Mesendoderm (in vitro differentiated cells): ENCODE measurements at regions not wholly inside any gene's neighbourhood (a gene's known extent, or its start where the extent isn't known, plus 50 kb on each side); places are given as distances from the start of the nearest gene placed in this dataset.

ENCODE experiments used
- DNase-seq: peaks from one replicate; pipeline ENCODE4 v3.0.0; 2013
- H2AK5ac ChIP-seq: 2 replicates; pipeline ENCODE4 v1.6.1; 2013; ENCODE audit warnings: low read length, inconsistent platforms
- H2BK120ac ChIP-seq: 2 replicates; pipeline ENCODE4 v1.6.1; 2013; ENCODE audit warnings: low read depth, mild to moderate bottlenecking, low read length, moderate library complexity, mixed read lengths
- H2BK15ac ChIP-seq: replicated peaks from 2 replicates; pipeline ENCODE4 v1.6.1; 2013; ENCODE audit warnings: low read depth, mild to moderate bottlenecking, moderate library complexity
- H2BK5ac ChIP-seq: 2 replicates; pipeline ENCODE4 v1.6.1; 2013; ENCODE audit warnings: low read length, inconsistent platforms
- H3K18ac ChIP-seq: 2 replicates; pipeline ENCODE4 v1.6.1; 2013; ENCODE audit warnings: mild to moderate bottlenecking, low read length, mixed read lengths
- H3K23ac ChIP-seq: one replicate; pipeline ENCODE4 v1.6.1; 2013; ENCODE audit warnings: low read length
- H3K27ac ChIP-seq: 2 replicates; pipeline ENCODE4 v1.5.1; 2013; ENCODE audit warnings: low read depth, mild to moderate bottlenecking, inconsistent platforms, low read length, moderate library complexity
- H3K27me3 ChIP-seq: 2 replicates; pipeline ENCODE4 v1.6.1; 2013; ENCODE audit warnings: low read length, control low read depth, mild to moderate bottlenecking, inconsistent platforms; ENCODE audit not compliant: insufficient read depth, poor library complexity
- H3K36me3 ChIP-seq: 2 replicates; pipeline ENCODE4 v1.6.1; 2013; ENCODE audit warnings: low read length, inconsistent platforms; ENCODE audit not compliant: control insufficient read depth, insufficient read depth
- H3K4ac ChIP-seq: one replicate; pipeline ENCODE4 v1.6.1; 2013; ENCODE audit warnings: low read depth, mild to moderate bottlenecking, low read length, moderate library complexity
- H3K4me1 ChIP-seq: 2 replicates; pipeline ENCODE4 v1.6.1; 2013; ENCODE audit warnings: low read depth, low read length, inconsistent platforms; ENCODE audit not compliant: control insufficient read depth
- H3K4me2 ChIP-seq: 2 replicates; pipeline ENCODE4 v1.6.1; 2013; ENCODE audit warnings: low read length
- H3K4me3 ChIP-seq: 2 replicates; pipeline ENCODE4 v1.5.1; 2013; ENCODE audit warnings: mild to moderate bottlenecking, low read length
- H3K56ac ChIP-seq: one replicate; pipeline ENCODE4 v1.6.1; 2013; ENCODE audit warnings: low read length
- H3K79me1 ChIP-seq: 2 replicates; pipeline ENCODE4 v1.6.1; 2013; ENCODE audit warnings: low read length, inconsistent platforms
- H3K79me2 ChIP-seq: 2 replicates; pipeline ENCODE4 v1.6.1; 2013; ENCODE audit warnings: mild to moderate bottlenecking, low read length; ENCODE audit not compliant: control insufficient read depth, insufficient read depth
- H3K9ac ChIP-seq: 2 replicates; pipeline ENCODE4 v1.6.1; 2013; ENCODE audit warnings: low read length, inconsistent platforms
- H4K5ac ChIP-seq: one replicate; pipeline ENCODE4 v1.6.1; 2013; ENCODE audit warnings: low read length
- H4K8ac ChIP-seq: one replicate; pipeline ENCODE4 v1.6.1; 2013; ENCODE audit warnings: low read depth, mild to moderate bottlenecking, control low read depth, low read length, moderate library complexity
- WGBS: extraction: QIAGEN DNeasy Blood & Tissue Kit; methylation state at CpG from one replicate; pipeline ENCODE4 v1.1.7; 2013; ENCODE audit warnings: low lambda C conversion rate, missing lambda C conversion rate; ENCODE audit not compliant: insufficient coverage; ENCODE audit errors: extremely low coverage; 5-methylcytosine and 5-hydroxymethylcytosine counted together

DNA sequence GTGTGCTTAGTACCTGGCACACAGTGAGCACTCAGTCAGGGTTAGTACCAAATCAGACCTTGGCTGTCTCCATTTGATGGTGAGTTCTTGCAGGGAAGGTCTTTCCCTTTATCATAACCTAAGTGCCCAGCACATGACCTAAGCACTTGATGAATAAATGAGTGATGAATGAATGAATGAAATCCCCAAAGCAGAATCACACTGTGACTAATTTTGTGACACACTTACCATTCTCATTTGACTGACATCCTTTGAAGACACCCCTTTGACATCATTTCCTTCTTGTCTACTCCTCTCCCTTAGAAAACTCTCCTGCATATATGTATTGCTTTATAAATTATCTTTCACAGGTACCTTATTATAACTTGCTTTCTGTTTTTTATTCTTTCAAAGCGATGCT, 130.2 kb upstream of the ELL2 start:
- Histone ChIP-seq H3K36me3 (no peaks in the 10 kb centered on the region), H2BK120ac (no peak overlapping the region), H2BK5ac (no peak overlapping the region), H3K4ac (no peak overlapping the region), H3K4me2 (no peak overlapping the region), H3K79me2 (no peaks in the 10 kb centered on the region), H3K4me1 (peaks cover 5% of the 10 kb centered on the region), H3K27ac (no peak overlapping the region), H3K18ac (no peak overlapping the region), H4K8ac (no peak overlapping the region), H2AK5ac (no peak overlapping the region), H3K56ac (no peak overlapping the region), H4K5ac (no peak overlapping the region), H3K23ac (no peak overlapping the region), H3K27me3 (no peaks in the 10 kb centered on the region), H3K79me1 (no peaks in the 10 kb centered on the region), H3K4me3 (no peak overlapping the region), H3K9ac (no peak overlapping the region), H2BK15ac (no peak overlapping the region)
- DNase-seq: no peak
- WGBS: no CpG with 5 or more reads among the region's 1 CpG

DNA sequence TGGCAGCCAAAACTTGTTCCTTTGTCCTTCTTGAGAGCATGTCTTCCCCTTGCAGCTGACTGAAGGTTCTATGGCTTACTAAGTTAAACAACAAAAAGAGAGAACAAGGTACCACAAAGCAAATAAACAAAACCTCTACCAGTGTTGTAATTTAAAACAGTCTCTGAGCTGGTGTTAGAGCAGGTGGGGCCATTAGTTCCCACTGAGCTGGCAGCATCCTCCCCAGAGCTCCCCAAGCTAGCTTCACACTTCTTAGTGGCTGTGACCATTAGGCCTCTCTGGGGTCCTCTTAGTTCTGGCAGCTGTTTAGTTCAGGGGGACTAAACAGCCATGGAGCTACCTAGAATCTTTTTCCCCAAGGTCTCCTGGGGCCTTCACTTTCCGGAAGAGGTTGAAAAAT, 128.6 kb upstream of the ELL2 start:
- no CpG with 5 or more reads among the region's 1 CpG for WGBS
- Histone ChIP-seq H3K9ac (no peak overlapping the region), H3K18ac (no peak overlapping the region), H3K56ac (no peak overlapping the region), H4K5ac (no peak overlapping the region), H3K27ac (no peak overlapping the region), H3K4me2 (no peak overlapping the region), H3K36me3 (no peaks in the 10 kb centered on the region), H3K27me3 (no peaks in the 10 kb centered on the region), H3K4me1 (peaks cover 5% of the 10 kb centered on the region), H2BK15ac (no peak overlapping the region), H3K4me3 (no peak overlapping the region), H4K8ac (no peak overlapping the region), H3K79me1 (no peaks in the 10 kb centered on the region), H3K79me2 (no peaks in the 10 kb centered on the region), H3K4ac (no peak overlapping the region), H2AK5ac (no peak overlapping the region), H2BK120ac (no peak overlapping the region), H2BK5ac (no peak overlapping the region), H3K23ac (no peak overlapping the region)
- DNase-seq: no peak

DNA sequence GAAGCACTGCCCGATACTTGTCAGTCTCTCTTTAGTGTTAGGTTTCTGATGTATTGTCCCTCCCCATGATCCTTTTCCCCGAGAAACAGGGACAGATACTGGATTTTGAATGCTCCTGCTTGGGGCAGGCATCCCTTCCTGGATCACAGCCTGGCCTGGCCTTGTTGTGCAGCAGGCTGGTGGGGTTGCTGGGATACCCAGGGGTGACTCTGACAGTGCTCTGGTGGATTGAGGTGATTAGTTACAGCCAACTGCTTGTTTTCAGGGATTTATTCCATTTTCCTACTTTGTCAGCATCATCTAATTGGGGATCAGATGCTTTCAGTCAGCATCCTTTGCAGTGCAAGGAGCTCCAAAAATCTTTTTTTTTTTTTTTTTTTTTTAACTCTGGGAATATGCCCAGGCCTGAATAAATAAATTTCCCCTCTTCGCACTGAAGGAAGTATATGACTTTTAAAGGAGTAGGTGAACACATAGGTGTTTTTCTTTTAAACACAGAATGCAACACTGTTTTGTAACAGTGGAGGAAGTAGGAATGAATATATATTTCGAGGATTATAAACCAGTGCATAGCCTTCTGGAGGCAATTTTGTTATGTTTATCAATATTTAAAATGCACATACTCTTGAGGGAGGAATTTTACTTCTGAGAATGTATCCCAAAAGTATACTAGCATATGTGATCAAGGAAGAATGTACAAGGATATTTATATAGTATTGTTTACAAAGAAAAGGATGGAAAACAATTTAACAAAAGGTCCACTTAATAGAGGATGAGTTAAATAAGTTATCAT, 127.3 kb upstream of the ELL2 start:
- H3K56ac ChIP-seq: no peak overlapping the region
- no peak overlapping the region for H3K18ac ChIP-seq
- no peak overlapping the region for H3K27ac ChIP-seq
- H4K8ac ChIP-seq: no peak overlapping the region
- H2AK5ac ChIP-seq: no peak overlapping the region
- no CpG with 5 or more reads among the region's 4 CpGs for WGBS
- peak overlapping the region; percentile 9 for H4K5ac ChIP-seq
- no peak overlapping the region for H3K23ac ChIP-seq
- no peaks in the 10 kb centered on the region for H3K79me1 ChIP-seq
- H3K36me3 ChIP-seq: no peaks in the 10 kb centered on the region
- no peaks in the 10 kb centered on the region for H3K27me3 ChIP-seq
- H2BK5ac ChIP-seq: no peak overlapping the region
- H3K79me2 ChIP-seq: no peaks in the 10 kb centered on the region
- peaks cover 8% of the 10 kb centered on the region for H3K4me1 ChIP-seq
- no peak overlapping the region for H3K4ac ChIP-seq
- H3K4me3 ChIP-seq: no peak overlapping the region
- no peak overlapping the region for H2BK120ac ChIP-seq
- no peak overlapping the region for H2BK15ac ChIP-seq
- no peak overlapping the region for H3K4me2 ChIP-seq
- H3K9ac ChIP-seq: no peak overlapping the region
- DNase-seq: no peak

DNA sequence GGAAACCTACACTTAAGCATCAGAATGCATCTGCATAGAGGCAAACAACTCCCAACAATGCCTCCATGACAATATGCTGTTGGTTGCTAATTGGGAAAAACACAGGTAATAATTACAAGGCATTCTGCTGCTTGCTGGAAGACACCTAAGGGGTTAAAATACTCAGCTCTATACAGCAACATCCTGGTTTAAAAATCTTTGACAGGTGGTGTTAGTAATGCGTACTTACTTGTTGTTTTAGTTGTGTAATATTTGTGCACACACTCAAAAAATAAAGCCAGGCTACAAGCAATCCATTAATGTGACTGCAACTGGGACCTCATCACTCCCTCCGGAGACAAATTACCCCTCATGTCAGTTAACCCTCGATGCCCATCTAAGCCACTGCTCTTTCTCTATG, 126.3 kb upstream of the ELL2 start:
- no peaks in the 10 kb centered on the region for H3K79me1 ChIP-seq
- no peak overlapping the region for H4K5ac ChIP-seq
- H3K4me3 ChIP-seq: no peak overlapping the region
- H3K4me2 ChIP-seq: no peak overlapping the region
- H2BK5ac ChIP-seq: no peak overlapping the region
- no peak overlapping the region for H4K8ac ChIP-seq
- H3K56ac ChIP-seq: no peak overlapping the region
- peaks cover 7% of the 10 kb centered on the region for H3K4me1 ChIP-seq
- H2BK15ac ChIP-seq: no peak overlapping the region
- no peak overlapping the region for H3K27ac ChIP-seq
- no CpG with 5 or more reads among the region's 3 CpGs for WGBS
- no peak overlapping the region for H2BK120ac ChIP-seq
- no peaks in the 10 kb centered on the region for H3K79me2 ChIP-seq
- no peaks in the 10 kb centered on the region for H3K27me3 ChIP-seq
- H3K23ac ChIP-seq: no peak overlapping the region
- no peak overlapping the region for H3K18ac ChIP-seq
- no peak overlapping the region for H3K4ac ChIP-seq
- H2AK5ac ChIP-seq: no peak overlapping the region
- H3K9ac ChIP-seq: no peak overlapping the region
- no peaks in the 10 kb centered on the region for H3K36me3 ChIP-seq
- DNase-seq: no peak

DNA sequence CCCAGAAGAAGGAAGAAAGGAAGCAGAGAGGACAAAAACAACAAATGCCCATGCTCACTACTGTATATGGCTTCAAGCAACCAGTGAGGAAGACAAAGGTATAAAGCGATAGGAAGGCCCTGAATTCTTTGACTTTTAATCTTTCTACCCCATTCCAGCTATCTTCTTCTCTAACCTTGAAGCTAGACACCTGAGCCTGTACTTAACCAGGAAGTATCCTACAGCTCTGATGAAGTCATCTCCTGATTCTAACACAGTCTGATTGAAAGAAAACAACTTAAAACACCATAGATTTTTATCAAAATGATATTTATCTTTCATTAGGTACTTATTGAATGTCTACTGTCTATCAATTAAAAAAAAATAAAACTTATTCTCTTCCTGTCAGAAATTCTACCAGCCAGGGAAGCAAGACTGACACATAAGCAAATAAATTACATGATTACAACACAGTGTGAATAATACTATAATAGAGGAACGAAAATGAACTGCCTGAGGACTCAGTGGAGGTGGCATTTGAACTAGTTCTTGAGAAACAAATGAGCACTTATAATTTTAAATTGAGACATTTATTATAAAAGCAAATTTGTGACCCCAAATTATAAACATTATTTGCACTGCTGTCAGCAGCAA, 123.3 kb upstream of the ELL2 start:
- H3K79me2 ChIP-seq: no peaks in the 10 kb centered on the region
- H3K9ac ChIP-seq: no peak overlapping the region
- H4K8ac ChIP-seq: no peak overlapping the region
- H2BK120ac ChIP-seq: no peak overlapping the region
- no peak overlapping the region for H3K27ac ChIP-seq
- H2AK5ac ChIP-seq: no peak overlapping the region
- no peaks in the 10 kb centered on the region for H3K36me3 ChIP-seq
- peak overlapping the region; percentile 90 for H2BK5ac ChIP-seq
- DNase-seq: no peak
- no peak overlapping the region for H3K4ac ChIP-seq
- H3K4me3 ChIP-seq: no peak overlapping the region
- no CpG with 5 or more reads among the region's 2 CpGs for WGBS
- H3K4me2 ChIP-seq: no peak overlapping the region
- no peak overlapping the region for H2BK15ac ChIP-seq
- H3K56ac ChIP-seq: peak overlapping the region; percentile 45
- peak overlapping the region; percentile 51 for H4K5ac ChIP-seq
- H3K79me1 ChIP-seq: no peaks in the 10 kb centered on the region
- H3K18ac ChIP-seq: peak overlapping the region; percentile 11
- H3K27me3 ChIP-seq: no peaks in the 10 kb centered on the region
- peaks cover 9% of the 10 kb centered on the region for H3K4me1 ChIP-seq
- H3K23ac ChIP-seq: no peak overlapping the region
